ENCODE measurements at regions not wholly inside any gene's neighbourhood (a gene's known extent, or its start where the extent isn't known, plus 50 kb on each side); places are given as distances from the start of the nearest gene placed in this dataset.
"Not testable (repeated sequence)": the region's sequence is repeated elsewhere in the genome, so short reads cannot be mapped to it uniquely, and the experiment has no call there.

DNA sequence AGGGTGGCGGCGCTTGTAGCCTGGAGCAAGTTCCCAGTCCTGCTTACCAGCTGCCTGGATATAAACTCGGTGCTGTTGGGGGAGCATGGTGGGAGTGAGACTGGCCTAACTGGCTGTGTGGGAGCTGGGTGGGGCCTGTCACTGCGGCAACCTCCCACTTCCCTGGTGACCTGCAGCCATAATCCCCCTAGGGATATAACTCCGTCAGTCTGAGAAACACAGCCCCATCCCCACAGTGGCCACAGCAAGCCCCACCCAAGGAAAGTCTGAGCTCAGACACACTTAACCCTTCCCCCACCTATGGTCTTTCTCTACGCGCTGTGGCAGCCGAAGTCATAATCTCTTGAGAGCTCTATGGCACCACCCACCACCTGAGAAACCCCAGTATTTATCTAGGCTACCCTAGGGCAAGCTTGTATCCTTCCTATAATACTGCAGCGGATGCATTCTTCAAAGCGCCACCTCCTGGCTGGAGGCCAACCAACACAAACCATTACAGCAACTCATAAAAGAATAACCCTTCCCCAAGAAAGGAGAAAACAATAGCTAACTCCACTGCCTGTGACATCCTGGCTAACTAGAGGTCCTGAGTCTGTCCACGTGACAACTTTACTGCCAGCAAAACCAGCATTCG, 57.4 kb downstream of the ZNF648 start:
- no peak for DNase-seq

DNA sequence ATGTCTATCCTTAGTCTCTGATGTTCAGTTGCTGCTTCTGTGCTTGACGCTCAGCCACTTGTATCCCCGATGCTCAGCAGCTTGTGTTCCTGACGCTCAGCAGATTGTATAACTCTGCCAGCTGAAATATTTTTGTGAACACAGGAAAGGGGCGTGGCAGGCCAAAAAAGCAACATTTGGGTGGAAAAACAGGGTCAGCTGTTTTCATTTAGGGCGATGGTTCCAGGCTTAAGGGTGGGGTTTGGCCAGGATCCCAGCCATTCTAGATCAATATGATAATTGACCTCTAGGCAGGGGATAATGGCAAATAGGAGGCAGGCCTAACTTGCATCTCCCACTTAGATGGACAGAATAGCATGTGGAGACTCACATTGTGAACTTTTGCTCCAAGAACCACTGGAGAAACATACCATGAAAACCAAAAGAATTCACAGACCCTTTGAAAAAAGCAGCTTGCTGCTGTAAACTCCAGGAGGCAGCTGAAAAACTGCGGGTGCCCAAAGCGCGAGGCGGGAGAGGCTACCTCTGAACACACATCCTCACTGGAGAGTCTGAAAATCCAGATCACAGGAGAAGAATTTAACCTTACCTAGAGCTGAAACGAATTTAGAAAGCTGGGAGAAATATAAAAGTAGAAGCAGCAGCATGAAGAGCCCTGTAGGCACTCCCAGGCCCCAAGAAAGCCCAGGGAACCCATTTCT, 58.3 kb downstream of the ZNF648 start:
- no peak for DNase-seq

GRCh38 chr1:182002570-182002969, 58.9 kb downstream of the ZNF648 start:
- no peak for DNase-seq

- DNase-seq, result no peak
Observed at GRCh38 chr1:181998858-181999257, 62.7 kb downstream of the ZNF648 start.

- no peak for DNase-seq
Observed at GRCh38 chr1:181992072-181992471, 69.4 kb downstream of the ZNF648 start.

DNA sequence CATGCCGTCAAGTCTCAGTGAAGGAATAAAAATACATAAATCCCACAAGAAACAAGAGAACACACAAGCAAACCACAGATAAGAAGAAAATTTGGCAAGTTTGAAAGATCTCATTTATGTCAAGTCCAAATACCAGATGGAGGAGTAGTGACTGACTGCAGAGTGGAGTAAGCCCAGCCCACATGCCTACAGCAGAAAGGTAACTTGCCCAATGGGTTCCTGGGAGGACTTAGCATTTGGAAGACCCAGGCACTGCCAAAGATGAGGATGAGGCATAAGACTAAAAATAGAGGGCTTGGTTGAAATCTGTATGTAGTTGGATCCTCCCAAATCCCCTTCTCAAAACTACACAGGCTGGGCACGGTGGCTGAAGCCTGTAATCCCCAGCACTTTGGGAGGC, 70.8 kb downstream of the ZNF648 start:
- no peak for DNase-seq

- no peak for DNase-seq
Observed at GRCh38 chr1:181989261-181989920, 72.1 kb downstream of the ZNF648 start.

DNA sequence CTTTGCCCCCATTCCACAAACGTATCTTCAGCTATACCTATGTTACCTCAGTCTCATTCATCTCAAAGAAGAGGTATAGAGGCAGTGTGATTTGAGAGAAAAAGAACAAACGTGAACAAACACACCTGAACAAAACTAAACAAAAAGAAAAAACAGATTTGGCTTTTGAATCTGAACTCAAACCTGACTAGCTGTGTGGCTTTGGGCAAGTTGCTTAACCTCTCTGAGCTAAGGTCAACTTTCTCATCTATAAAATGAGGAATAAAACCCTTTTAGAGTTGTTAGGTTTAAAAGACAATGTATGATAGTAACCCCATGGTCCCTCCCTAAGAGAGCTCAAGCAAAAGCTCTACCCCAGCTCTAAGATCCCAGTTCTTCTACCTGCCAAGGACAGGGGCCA, 73.5 kb downstream of the ZNF648 start:
- DNase-seq, result no peak

GRCh38 chr1:181987334-181987895, 74.1 kb downstream of the ZNF648 start:
- DNase-seq, result no peak

DNA sequence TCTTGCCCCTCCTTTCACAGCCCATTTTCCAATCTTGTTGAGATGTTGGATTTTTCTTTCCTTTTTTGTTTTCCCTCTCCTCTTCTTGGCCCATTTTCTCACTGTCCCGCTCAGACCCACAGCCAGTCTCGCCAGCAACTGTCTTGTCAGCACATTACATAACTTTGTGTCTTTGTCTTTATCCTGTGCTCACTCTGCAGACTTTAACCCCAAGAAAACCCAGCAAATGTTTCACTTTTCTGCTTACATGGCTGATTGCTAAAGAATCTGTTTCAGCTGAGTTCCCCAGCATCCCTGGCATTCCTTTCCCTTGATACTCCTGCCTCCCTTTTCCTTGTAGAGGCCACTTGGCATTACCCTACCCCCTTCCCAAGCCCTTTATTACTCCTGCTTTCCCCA, 74.6 kb downstream of the ZNF648 start:
- DNase-seq, result no peak

GRCh38 chr1:181985936-181986906, 75.3 kb downstream of the ZNF648 start:
- no peak for DNase-seq

DNA sequence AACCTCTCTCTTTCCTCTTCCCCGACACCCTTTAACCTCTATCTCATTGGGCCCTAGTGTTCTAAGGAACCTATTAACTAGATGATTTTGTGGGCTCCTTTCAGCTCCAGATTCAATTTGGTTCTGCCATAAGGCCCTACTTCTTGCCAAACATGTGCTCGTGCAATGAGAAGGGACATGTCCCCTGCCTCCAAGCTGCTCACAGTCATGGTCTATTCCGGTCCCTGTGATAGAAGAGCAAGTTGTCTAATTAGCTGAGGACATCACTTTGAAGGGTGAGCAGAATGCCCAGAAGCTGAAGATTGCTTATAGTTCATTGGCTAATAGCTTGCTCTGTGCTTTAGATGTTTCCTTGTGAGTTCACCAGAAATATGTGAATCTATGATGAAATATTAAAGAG, 76.2 kb downstream of the ZNF648 start:
- DNase-seq, result no peak

DNA sequence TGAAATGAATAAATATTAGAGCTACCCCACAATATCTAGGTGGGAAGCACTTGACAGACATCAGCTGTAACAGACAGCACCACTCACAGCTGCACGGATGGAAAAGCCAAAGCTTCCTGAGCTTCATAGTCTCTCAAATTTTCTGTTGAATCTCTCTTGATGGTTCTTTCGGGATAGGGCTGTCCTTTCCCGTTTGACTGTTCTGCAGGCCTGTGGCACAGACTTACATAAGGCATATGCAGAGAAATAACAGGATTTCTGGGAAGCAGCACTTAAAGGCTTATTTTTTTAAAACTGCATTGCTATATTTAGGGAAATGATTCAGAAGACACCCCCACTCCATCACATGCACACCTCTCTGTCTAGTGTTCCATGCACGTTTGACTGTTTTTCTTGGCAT, 77.5 kb downstream of the ZNF648 start:
- no peak for DNase-seq

DNA sequence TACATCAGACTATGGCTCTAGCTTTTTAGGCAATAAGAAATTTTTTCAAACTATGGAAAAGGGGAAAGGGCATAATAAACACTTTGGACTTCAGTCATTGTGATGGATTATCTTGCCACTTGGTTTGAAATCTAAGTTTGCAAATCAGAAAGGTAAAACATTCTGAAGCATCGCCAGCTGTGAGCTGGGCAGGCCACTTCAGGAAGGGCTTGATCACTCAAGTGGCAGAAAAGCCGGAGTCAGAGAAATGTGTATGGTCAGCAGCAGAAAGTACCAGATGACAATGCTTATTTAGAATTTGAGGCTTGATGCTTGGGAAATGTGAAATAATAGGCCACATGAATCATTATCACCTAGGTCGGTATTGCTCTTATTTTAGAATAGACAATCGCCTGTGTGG, 79.7 kb downstream of the ZNF648 start:
- DNase-seq, result no peak

DNA sequence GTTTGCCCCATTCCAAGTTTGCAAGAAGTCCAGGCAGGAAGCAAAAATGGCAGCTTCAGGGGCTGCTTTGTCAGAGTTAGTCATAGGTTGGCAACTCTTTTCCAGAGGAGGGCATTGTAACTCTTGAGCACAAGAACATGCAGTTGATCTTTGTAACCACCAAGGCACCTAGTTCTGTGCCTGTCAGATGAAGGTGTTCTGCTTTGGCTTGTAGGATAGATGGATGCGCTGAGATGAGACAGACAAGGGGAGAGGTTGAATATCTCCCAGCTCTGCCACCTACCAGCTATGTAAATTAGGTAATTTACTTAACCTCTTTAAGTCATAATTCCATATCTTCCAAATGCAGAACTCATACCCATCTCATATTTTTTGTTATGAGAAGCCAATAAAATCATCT, 89.3 kb downstream of the ZNF648 start:
- DNase-seq, result no peak

DNA sequence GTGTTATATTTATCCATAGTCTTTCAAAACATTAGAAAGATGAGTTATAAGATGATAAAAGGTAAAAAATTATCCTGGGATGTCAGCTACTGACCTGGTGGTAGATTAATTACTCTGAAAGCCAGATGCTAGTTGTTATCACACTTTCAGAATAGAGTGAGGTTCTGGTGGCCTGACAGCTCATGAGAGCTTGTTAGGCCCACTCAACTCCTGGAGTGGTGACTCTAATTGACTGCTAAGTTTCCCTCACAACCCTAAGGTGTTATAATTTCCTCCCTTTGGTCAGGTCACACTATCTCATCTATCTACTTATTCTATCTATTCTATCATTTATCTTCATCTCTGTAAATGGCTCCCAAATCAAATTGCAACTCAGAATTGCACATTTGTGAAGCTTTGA, 90.1 kb downstream of the ZNF648 start:
- no peak for DNase-seq

GRCh38 chr1:181969902-181970301, 91.6 kb downstream of the ZNF648 start:
- DNase-seq, result no peak

- DNase-seq, result not testable (repeated sequence)
Observed at GRCh38 chr1:181954696-181955095, 106.8 kb downstream of the ZNF648 start.

DNA sequence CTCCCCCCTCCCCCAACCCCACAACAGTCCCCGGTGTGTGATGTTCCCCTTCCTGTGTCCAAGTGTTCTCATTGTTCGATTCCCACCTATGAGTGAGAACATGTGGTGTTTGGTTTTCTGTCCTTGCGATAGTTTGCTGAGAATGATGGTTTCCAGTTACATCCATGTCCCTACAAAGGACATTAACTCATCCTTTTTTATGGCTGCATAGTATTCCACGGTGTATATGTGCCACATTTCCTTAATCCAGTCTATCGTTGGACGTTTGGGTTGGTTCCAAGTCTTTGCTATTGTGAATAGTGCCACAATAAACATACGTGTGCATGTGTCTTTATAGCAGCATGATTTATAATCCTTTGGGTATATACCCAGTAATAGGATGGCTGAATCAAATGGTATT, 107.3 kb downstream of the ZNF648 start:
- not testable (repeated sequence) for DNase-seq

- no peak for DNase-seq
Observed at GRCh38 chr1:181953596-181953995, 107.9 kb downstream of the ZNF648 start.

- no peak for DNase-seq
Observed at GRCh38 chr1:181951213-181951612, 110.3 kb downstream of the ZNF648 start.

- DNase-seq, result no peak
Observed at GRCh38 chr1:181949500-181949899, 112.0 kb downstream of the ZNF648 start.

Data from renal pelvis (tissue), 1 donor.